Activated naive CD4-positive, alpha-beta T cell treated with anti-CD3 and anti-CD28 coated beads, Interleukin-2, amount 10 ng/mL, durations not matched to agents 7 days and 5 days (primary cell): ENCODE measurements at regions not wholly inside any gene's neighbourhood (a gene's known extent, or its start where the extent isn't known, plus 50 kb on each side); places are given as distances from the start of the nearest gene placed in this dataset.

Experiments
- CTCF ChIA-PET: fragments of 350-600 bp; sonication (Branson Sonifier 250); formaldehyde crosslinking; loops from one replicate; lab custom pipeline; 2021; ENCODE audit warnings: antibody characterized with exemption; lab: Charles Lee
- DNase-seq: peaks from one replicate; pipeline ENCODE4 v3.0.0-alpha.2; 2020
- H3K27ac Mint-ChIP-seq: one replicate; pipeline ENCODE4 v1.8.0; 2021; ENCODE audit warnings: mild to moderate bottlenecking, moderate library complexity, mixed read lengths
- H3K27me3 Mint-ChIP-seq: one replicate; pipeline ENCODE4 v1.8.0; 2021; ENCODE audit warnings: mild to moderate bottlenecking, mixed read lengths
- H3K36me3 Mint-ChIP-seq: one replicate; pipeline ENCODE4 v1.8.0; 2021; ENCODE audit warnings: mixed read lengths
- H3K4me1 Mint-ChIP-seq: one replicate; pipeline ENCODE4 v1.8.0; 2021; ENCODE audit warnings: mixed read lengths
- H3K4me3 Mint-ChIP-seq: one replicate; pipeline ENCODE4 v1.8.0; 2021; ENCODE audit warnings: mild to moderate bottlenecking, moderate library complexity, mixed read lengths
- H3K9me3 Mint-ChIP-seq: one replicate; pipeline ENCODE4 v1.8.0; 2021; ENCODE audit warnings: mixed read lengths

- Mint-ChIP-seq H3K36me3 (no peaks in the 10 kb centered on the region), H3K27me3 (peaks cover 20% of the 10 kb centered on the region)
- no peak for DNase-seq
Measured at GRCh38 chr11:64500176-64501013, 55.3 kb upstream of the SLC22A11 start.

GRCh38 chr11:64501500-64502427, 54.0 kb upstream of the SLC22A11 start:
- H3K27ac Mint-ChIP-seq, result no peak overlapping the region
- CTCF ChIA-PET, result no interaction called here

More at GRCh38 chr11:64500176-64501013, 55.3 kb upstream of the SLC22A11 start:
- H3K4me1 Mint-ChIP-seq, result no peaks in the 10 kb centered on the region
- CTCF ChIA-PET, result no interaction called here
- no peak overlapping the region for H3K4me3 Mint-ChIP-seq
- H3K27ac Mint-ChIP-seq, result no peak overlapping the region
- no peaks in the 10 kb centered on the region for H3K9me3 Mint-ChIP-seq

GRCh38 chr11:64502634-64503033, 53.1 kb upstream of the SLC22A11 start:
- no peak overlapping the region for H3K27ac Mint-ChIP-seq
- CTCF ChIA-PET, result interaction anchor here (1.1 kb wide), 1 partner anchor 13 kb away, joined by 5 read pairs; no protein-coding TSS in a partner anchor
- peaks cover 15% of the 10 kb centered on the region for H3K27me3 Mint-ChIP-seq

More at GRCh38 chr11:64501500-64502427, 54.0 kb upstream of the SLC22A11 start:
- Mint-ChIP-seq H3K36me3 (no peaks in the 10 kb centered on the region), H3K4me1 (no peaks in the 10 kb centered on the region), H3K4me3 (no peak overlapping the region), H3K9me3 (no peaks in the 10 kb centered on the region), H3K27me3 (peaks cover 15% of the 10 kb centered on the region)
- DNase-seq, result no peak

GRCh38 chr11:64503186-64503753, 52.5 kb upstream of the SLC22A11 start:
- DNase-seq, result no peak
- Mint-ChIP-seq H3K4me1 (no peaks in the 10 kb centered on the region), H3K9me3 (no peaks in the 10 kb centered on the region), H3K27ac (no peak overlapping the region), H3K36me3 (no peaks in the 10 kb centered on the region), H3K27me3 (peaks cover 11% of the 10 kb centered on the region), H3K4me3 (no peak overlapping the region)
- CTCF ChIA-PET, result interaction anchor here (1.1 kb wide), 1 partner anchor 13 kb away, joined by 5 read pairs; no protein-coding TSS in a partner anchor

More at GRCh38 chr11:64502634-64503033, 53.1 kb upstream of the SLC22A11 start:
- no peak overlapping the region for H3K4me3 Mint-ChIP-seq
- H3K9me3 Mint-ChIP-seq, result no peaks in the 10 kb centered on the region
- no peaks in the 10 kb centered on the region for H3K36me3 Mint-ChIP-seq
- H3K4me1 Mint-ChIP-seq, result no peaks in the 10 kb centered on the region
- DNase-seq, result no peak

GRCh38 chr11:64504999-64505398, 50.7 kb upstream of the SLC22A11 start:
- H3K4me3 Mint-ChIP-seq, result no peak overlapping the region
- no peaks in the 10 kb centered on the region for H3K36me3 Mint-ChIP-seq
- H3K9me3 Mint-ChIP-seq, result no peaks in the 10 kb centered on the region
- peaks cover 14% of the 10 kb centered on the region for H3K27me3 Mint-ChIP-seq
- DNase-seq, result no peak
- CTCF ChIA-PET, result interaction anchor here (1.1 kb wide), 1 partner anchor 55 kb away, joined by 3 read pairs; no protein-coding TSS in a partner anchor
- H3K27ac Mint-ChIP-seq, result no peak overlapping the region
- no peaks in the 10 kb centered on the region for H3K4me1 Mint-ChIP-seq
